ENCODE measurements at regions not wholly inside any gene's neighbourhood (a gene's known extent, or its start where the extent isn't known, plus 50 kb on each side); places are given as distances from the start of the nearest gene placed in this dataset.

GRCh38 chr20:50415516-50416268 lies 94.5 kb upstream of the PTPN1 start:
- Histone ChIP-seq H3K4me3 (peak overlapping the region; percentile 15 to 28 (median 20)), H3K4me1 (peaks cover 47 to 54% of the 10 kb centered on the region in 2 donors), H3K9me3 (no peaks in the 10 kb centered on the region), H3K27ac (peak overlapping the region; percentile 99), H3K36me3 (no peaks in the 10 kb centered on the region), H3K27me3 (no peaks in the 10 kb centered on the region)
- DNase-seq (peak; percentile 100), ATAC-seq (peak; percentile 82 to 86)
- TF ChIP-seq POLR2A (IDR thresholded peaks at IDR 0.05) (peak; percentile 83 to 93), CTCF (IDR thresholded peaks at IDR 0.05 in 4 of 5, conservative IDR thresholded peaks at IDR 0.05 in 1 of 5) (peak in 1 of 5 experiments; percentile 7)
- intact Hi-C loops (cut with DNase I; ENCODE audit: low total_unique reads), result loop anchor here (1.0 kb wide), 1 partner anchor 17 kb away; no protein-coding TSS in a partner anchor
- in situ Hi-C loops (cut with MboI; ENCODE audit: low sequenced_read_pairs in 4 of 4), result no loop called here

- Histone ChIP-seq H3K9me3 (no peaks in the 10 kb centered on the region), H3K27ac (peak overlapping the region; percentile 99), H3K27me3 (no peaks in the 10 kb centered on the region), H3K4me3 (peak overlapping the region; percentile 15 to 28 (median 20)), H3K36me3 (no peaks in the 10 kb centered on the region), H3K4me1 (peaks cover 47 to 54% of the 10 kb centered on the region in 2 donors)
- DNase-seq (peak in 1 of 2 donors; percentile 53), ATAC-seq (peak; percentile 12 to 15)
- intact Hi-C loops (cut with DNase I; ENCODE audit: low total_unique reads), result no loop called here
- in situ Hi-C loops (cut with MboI; ENCODE audit: low sequenced_read_pairs in 4 of 4), result no loop called here
- TF ChIP-seq POLR2A (IDR thresholded peaks at IDR 0.05) (no peak), CTCF (IDR thresholded peaks at IDR 0.05 in 4 of 5, conservative IDR thresholded peaks at IDR 0.05 in 1 of 5) (no peak)
These were observed 93.7 kb upstream of the PTPN1 start for GRCh38 chr20:50416269-50417022.

- ATAC-seq (peak; percentile 4 to 8), DNase-seq (peak; percentile 58 to 72)
- no peaks in the 10 kb centered on the region for H3K27me3 ChIP-seq
- peaks cover 0 to 4% (median 0%) of the 10 kb centered on the region in 3 donors for H3K9me3 ChIP-seq
- H3K36me3 ChIP-seq, result no peaks in the 10 kb centered on the region
- H3K27ac ChIP-seq, result peak overlapping the region; percentile 99
- H3K4me3 ChIP-seq, result no peak overlapping the region
- intact Hi-C loops (cut with DNase I; ENCODE audit: low total_unique reads), result no loop called here
- in situ Hi-C loops (cut with MboI; ENCODE audit: low sequenced_read_pairs in 4 of 4), result no loop called here
- peaks cover 42 to 55% of the 10 kb centered on the region in 2 donors for H3K4me1 ChIP-seq
- TF ChIP-seq CTCF (IDR thresholded peaks at IDR 0.05 in 4 of 5, conservative IDR thresholded peaks at IDR 0.05 in 1 of 5) (no peak), POLR2A (IDR thresholded peaks at IDR 0.05) (peak; percentile 49 to 61)
These were observed 93.2 kb upstream of the PTPN1 start for GRCh38 chr20:50417023-50417329.

- Histone ChIP-seq H3K4me3 (no peak overlapping the region), H3K27me3 (no peaks in the 10 kb centered on the region), H3K9me3 (peaks cover 0 to 4% (median 0%) of the 10 kb centered on the region in 3 donors), H3K4me1 (peaks cover 38 to 55% of the 10 kb centered on the region in 2 donors), H3K36me3 (no peaks in the 10 kb centered on the region), H3K27ac (peak overlapping the region; percentile 99)
- DNase-seq (no peak), ATAC-seq (no peak)
- intact Hi-C loops (cut with DNase I; ENCODE audit: low total_unique reads) (no loop called here), in situ Hi-C loops (cut with MboI; ENCODE audit: low sequenced_read_pairs in 4 of 4) (no loop called here)
- TF ChIP-seq CTCF (IDR thresholded peaks at IDR 0.05 in 4 of 5, conservative IDR thresholded peaks at IDR 0.05 in 1 of 5) (no peak), POLR2A (IDR thresholded peaks at IDR 0.05) (no peak)
These were observed 92.5 kb upstream of the PTPN1 start for GRCh38 chr20:50417484-50418235.

Data from gastrocnemius medialis (tissue), 4 donors.